ENCODE measurements at regions not wholly inside any gene's neighbourhood (a gene's known extent, or its start where the extent isn't known, plus 50 kb on each side); places are given as distances from the start of the nearest gene placed in this dataset.

GRCh38 chr1:232193451-232193783 is 436.5 kb downstream of the SIPA1L2 start:
- no peak for DNase-seq (ENCODE audit: low read depth)

GRCh38 chr1:232192781-232193450 is 437.0 kb downstream of the SIPA1L2 start:
- no peak for DNase-seq (ENCODE audit: low read depth)

DNA sequence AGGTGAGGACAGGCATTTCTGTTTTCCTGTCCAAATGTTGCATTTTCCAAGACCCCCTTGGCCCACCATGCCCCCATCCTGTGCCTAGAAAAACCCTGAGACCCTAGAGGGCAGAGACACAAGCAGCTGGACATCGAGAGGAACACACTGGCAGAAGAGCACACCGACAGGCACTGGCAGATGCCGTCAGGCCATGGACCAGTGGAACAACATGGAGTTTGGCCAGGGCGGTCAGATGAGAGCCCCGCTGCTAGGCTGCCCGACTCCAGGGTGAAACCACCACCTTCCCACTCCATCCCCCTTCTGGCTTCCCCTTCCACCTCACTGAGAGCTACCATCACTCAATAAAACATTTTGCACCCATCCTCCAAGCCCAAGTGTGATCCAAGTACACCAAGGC is 438.4 kb downstream of the SIPA1L2 start:
- DNase-seq (ENCODE audit: low read depth): no peak

DNA sequence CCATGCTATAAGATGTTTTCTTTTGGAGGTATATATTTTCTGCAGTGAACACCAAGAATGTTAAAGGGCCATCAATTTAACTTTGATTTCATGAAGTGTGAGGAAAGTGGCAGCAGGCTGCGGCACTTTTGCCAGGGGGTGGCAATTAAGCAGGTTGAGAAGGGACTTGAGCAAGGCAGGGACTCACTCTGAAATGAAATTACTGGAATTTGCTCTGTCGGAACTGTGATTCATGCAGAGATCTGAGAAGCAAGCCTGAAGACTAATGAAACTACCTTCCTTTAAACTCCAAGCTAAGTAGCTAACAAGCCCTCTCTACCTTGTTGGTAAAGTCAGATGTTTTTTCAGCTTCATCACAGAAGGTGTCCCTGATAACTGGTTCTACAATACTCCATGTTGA is 441.6 kb downstream of the SIPA1L2 start:
- no peak for DNase-seq (ENCODE audit: low read depth)

- no peak for DNase-seq (ENCODE audit: low read depth)
Measured at GRCh38 chr1:232186931-232187330, 443.0 kb downstream of the SIPA1L2 start.

GRCh38 chr1:232184561-232185530 is 445.1 kb downstream of the SIPA1L2 start:
- DNase-seq (ENCODE audit: low read depth): no peak

DNA sequence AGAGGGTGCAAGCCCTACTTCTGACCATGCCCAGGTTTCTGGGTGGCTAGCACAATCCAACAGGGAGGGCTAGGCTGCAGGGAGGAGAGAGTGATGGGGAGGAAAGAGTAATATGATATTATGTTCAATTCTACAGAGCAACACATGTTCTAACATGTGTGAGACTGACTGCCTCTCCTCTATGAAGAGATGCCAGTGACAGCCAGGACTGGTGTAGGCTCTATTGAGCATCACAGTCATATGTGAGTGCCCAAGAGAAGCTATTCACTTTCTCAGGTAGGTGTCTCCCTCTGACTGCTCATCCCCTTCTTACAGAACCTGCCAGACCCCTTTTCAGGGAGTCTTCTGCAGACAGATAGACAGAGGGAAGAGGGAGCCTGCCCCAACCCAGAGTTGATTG is 446.1 kb downstream of the SIPA1L2 start:
- no peak for DNase-seq (ENCODE audit: low read depth)

DNA sequence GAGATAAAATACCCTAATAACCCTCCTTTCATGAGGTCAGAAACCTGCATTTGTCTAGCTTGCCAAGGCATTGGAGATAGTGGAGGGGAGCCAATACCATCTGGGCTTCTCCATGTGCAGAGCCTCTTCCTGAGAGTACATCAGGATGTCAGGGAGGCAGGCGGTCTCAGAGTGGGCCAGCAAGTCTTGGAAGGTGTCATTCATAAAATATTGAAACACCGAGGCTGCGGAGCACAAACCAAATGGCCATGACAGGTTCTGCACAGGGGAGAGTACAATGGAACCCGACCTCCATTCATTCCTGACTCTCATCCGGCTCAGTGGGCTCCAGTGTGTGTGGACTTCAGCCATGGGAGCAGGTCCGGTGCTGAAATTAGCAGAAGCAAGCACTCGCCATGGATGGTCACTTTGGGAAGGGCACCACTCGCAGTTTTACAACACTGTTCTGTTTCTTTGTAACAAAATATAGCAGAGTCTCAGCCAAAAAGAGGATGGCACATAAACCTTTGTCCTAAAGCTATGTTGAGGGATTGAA is 446.6 kb downstream of the SIPA1L2 start:
- no peak for DNase-seq (ENCODE audit: low read depth)

- no peak for DNase-seq (ENCODE audit: low read depth)
Measured at GRCh38 chr1:232182236-232182635, 447.7 kb downstream of the SIPA1L2 start.

GRCh38 chr1:232180779-232181136 is 449.2 kb downstream of the SIPA1L2 start:
- no peak for DNase-seq (ENCODE audit: low read depth)

DNA sequence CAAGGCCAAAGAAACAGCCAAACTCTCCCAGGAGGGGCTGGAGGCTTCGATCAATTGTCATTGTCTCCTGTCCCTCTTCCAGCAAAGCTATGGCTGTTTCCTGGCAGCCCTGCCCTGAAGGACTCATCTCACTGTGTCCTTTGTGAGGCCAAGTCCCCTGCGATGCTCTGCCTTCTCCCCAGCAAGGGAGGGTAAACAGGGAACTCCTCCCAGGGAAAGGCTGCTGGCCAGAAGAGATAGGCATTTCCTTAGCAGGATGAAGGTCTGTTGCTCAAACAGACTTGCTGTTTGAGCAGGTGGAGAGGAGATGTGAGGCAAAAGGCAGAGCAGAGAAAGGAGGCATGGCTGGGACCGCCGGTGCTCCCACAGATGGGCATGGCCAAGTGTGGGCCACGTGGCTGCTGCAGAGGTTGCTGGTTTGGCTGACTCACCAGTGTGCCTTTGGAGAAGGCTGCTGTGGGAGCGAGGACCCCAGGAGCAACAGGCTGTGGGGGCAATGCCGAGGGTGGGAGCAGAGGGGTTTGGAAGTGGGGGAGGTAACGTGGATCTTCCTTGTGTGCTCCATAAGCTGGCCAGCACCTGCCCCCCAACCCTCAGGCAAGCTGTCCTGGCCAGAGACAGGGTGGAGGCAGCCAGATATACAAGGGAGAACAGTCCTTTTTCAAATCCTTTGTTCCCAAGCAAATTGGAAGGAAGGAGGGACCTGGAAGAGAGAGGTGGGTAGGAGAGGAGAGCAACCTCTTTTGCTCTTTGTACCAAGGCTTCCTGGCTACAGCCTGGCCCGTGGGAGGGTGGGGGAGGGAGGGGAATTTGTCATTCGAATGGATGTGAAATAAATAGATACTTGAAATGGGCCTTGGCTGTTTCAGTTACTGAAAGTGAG is 449.8 kb downstream of the SIPA1L2 start:
- DNase-seq (ENCODE audit: low read depth): no peak

DNA sequence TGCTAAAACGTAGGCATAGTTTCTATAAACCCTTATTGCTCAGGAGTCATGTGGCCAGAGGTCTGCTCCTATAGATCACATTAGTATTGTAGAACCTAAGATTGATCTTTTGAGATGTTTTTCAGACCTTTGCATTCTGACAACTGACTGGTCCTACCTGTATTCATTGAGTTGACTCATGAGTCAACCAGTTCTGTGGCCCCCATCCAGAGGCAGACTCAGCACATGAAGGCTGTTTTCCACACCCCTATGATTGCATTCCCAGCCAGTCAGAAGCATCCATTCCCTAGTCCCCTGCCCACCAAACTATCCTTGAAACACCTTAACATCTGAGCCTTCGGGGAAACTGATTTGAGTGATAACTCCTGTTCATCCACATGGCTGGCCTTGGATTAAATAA is 451.7 kb downstream of the SIPA1L2 start:
- no peak for DNase-seq (ENCODE audit: low read depth)

- no peak for DNase-seq (ENCODE audit: low read depth)
Measured at GRCh38 chr1:232177438-232177837, 452.5 kb downstream of the SIPA1L2 start.

- no peak for DNase-seq (ENCODE audit: low read depth)
Measured at GRCh38 chr1:232176222-232176621, 453.7 kb downstream of the SIPA1L2 start.

GRCh38 chr1:232174306-232174705 is 455.6 kb downstream of the SIPA1L2 start:
- DNase-seq (ENCODE audit: low read depth): no peak

DNA sequence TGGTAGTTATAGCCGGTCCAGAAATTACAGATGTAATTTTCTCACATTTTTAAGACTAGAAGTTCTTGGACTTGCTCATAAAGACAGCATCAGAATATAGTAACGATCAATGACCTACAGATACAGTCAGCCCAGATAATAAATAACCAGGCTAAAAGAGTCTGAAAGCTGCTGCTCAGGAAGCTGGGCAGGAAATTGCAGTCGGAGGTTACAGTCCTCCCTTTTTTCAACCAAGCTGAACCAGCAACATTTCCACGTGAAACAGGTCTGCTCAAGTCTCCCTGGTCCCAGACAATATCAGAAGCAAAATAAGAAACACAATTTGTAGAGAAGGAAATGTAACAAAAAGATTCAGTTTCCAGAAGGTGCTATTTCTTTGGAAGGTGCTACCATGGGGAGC is 457.4 kb downstream of the SIPA1L2 start:
- no peak for DNase-seq (ENCODE audit: low read depth)

GRCh38 chr1:232170909-232171308 is 459.0 kb downstream of the SIPA1L2 start:
- no peak for DNase-seq (ENCODE audit: low read depth)

DNA sequence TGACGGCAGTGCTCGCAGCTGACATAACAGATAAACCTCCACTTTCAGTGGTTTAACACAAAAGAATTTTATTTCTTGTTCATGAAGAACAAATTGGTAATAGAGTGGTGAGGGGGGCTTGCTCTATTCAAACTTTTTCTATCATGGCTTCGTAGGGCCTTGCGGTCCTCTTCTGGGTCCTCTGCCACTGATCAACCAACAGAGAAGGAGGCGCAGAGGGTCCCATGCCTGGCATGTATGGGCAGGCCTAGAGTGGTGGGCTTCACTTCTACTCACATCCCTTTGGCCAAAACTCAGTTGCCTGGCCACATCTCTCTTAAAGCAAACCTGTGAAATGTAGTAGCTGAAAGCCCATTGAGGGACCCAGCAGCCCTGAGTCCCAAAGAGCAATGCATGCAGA is 460.5 kb downstream of the SIPA1L2 start:
- no peak for DNase-seq (ENCODE audit: low read depth)

DNA sequence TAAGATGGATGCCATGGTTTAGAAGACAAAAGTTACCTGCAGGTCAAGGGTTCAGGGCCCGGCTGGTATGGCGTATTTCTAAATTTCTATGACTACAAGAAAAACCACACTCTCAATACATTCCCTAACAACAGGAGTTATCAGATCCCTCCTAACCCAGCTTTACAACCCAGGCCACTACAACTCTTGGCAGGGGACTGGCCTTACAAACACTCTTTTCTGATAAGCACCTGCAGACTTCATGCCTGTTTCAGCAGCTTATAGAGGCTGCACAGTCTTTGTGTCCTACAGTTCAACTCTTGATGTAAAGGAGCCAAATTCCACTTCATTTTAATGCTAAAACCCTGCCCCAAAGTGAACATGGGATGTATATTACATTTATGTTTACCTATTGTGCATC is 461.4 kb downstream of the SIPA1L2 start:
- DNase-seq (ENCODE audit: low read depth): no peak

DNA sequence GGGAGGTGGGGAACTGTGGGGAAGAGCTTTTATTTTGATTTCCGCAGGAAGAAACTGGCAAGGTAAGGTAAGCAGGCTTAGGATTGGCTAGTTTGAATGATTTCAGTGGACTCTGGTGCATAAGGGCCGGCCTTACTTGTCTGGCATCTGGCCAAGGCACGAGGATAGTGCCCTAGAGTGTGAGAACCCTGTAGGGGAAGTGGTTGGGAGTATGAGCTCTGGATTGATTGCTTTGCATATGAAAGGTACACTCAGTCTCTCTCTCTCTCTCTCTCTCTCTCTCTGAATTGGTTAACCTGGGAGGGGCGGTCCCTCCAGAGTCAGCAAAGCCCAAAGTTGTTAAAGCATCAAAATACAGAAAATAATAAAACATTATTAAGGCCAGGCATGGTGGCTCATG is 463.0 kb downstream of the SIPA1L2 start:
- no peak for DNase-seq (ENCODE audit: low read depth)

- no peak for DNase-seq (ENCODE audit: low read depth)
Measured at GRCh38 chr1:232164078-232164963, 465.6 kb downstream of the SIPA1L2 start.
